DND-41 (cell line): ENCODE measurements at regions not wholly inside any gene's neighbourhood (a gene's known extent, or its start where the extent isn't known, plus 50 kb on each side); places are given as distances from the start of the nearest gene placed in this dataset.

Experiments
- ATAC-seq: fragments of 200-7000 bp; cut with Tn5 transposase; 3 replicates; pipeline ENCODE4 v1.9.1; 2021; ENCODE audit warnings: low read depth; ENCODE audit not compliant: insufficient read depth
- DNase-seq: peaks from one replicate; pipeline ENCODE4 v3.0.0-alpha.2; 2020
- H2AFZ ChIP-seq: 2 replicates; pipeline ENCODE4 v1.6.0; 2012; ENCODE audit warnings: low read depth, low read length
- H3K27ac ChIP-seq: 2 replicates; pipeline ENCODE4 v1.5.1; 2012; ENCODE audit warnings: low read length, inconsistent platforms
- H3K27me3 ChIP-seq: fragments of 200-600 bp; sonication (generic); 2 replicates; pipeline ENCODE4 v1.6.0; 2012; ENCODE audit warnings: low read length, mild to moderate bottlenecking, inconsistent platforms; ENCODE audit not compliant: insufficient read depth, poor library complexity
- H3K36me3 ChIP-seq: 2 replicates; pipeline ENCODE4 v1.5.1; 2012; ENCODE audit warnings: low read length, inconsistent platforms; ENCODE audit not compliant: insufficient read depth
- H3K4me1 ChIP-seq: 2 replicates; pipeline ENCODE4 v1.5.1; 2012; ENCODE audit warnings: mild to moderate bottlenecking, low read length; ENCODE audit not compliant: insufficient read depth
- H3K4me2 ChIP-seq: 2 replicates; pipeline ENCODE4 v1.6.0; 2012; ENCODE audit warnings: mild to moderate bottlenecking, moderate library complexity, low read length, inconsistent platforms; ENCODE audit not compliant: insufficient read depth
- H3K4me3 ChIP-seq, 2 experiments: fragments of 200-600 bp in 1 of 2; shearing (Covaris generic) in 1 of 2; 2 replicates each; pipeline ENCODE4 v1.5.1; 2012 to 2016; ENCODE audit warnings: inconsistent platforms in 2 of 2, low read length in 2 of 2, mild to moderate bottlenecking in 2 of 2, low read depth in 1 of 2, moderate library complexity in 1 of 2
- H3K79me2 ChIP-seq: 2 replicates; pipeline ENCODE4 v1.6.0; 2012; ENCODE audit warnings: low read length, inconsistent platforms; ENCODE audit not compliant: insufficient read depth
- H3K9ac ChIP-seq: 2 replicates; pipeline ENCODE4 v1.6.0; 2012; ENCODE audit warnings: low read depth, mild to moderate bottlenecking, inconsistent platforms, low read length, moderate library complexity
- H3K9me3 ChIP-seq: 2 replicates; pipeline ENCODE4 v1.5.1; 2012; ENCODE audit warnings: low read length, moderate library complexity, mild to moderate bottlenecking, inconsistent platforms; ENCODE audit not compliant: insufficient read depth, severe bottlenecking
- H4K20me1 ChIP-seq: 2 replicates; pipeline ENCODE4 v1.6.0; 2012; ENCODE audit warnings: low read length; ENCODE audit not compliant: insufficient read depth
- CTCF ChIP-seq: IDR thresholded peaks from 2 replicates; pipeline ENCODE4 v1.5.1; 2012; ENCODE audit warnings: borderline replicate concordance, low read length, moderate library complexity, mild to moderate bottlenecking; ENCODE audit not compliant: poor library complexity, severe bottlenecking; ENCODE audit errors: extremely low read depth
- EZH2 ChIP-seq: IDR thresholded peaks from 3 replicates; pipeline ENCODE4 v1.6.1; 2012; ENCODE audit warnings: borderline replicate concordance, low read depth, mild to moderate bottlenecking, moderate library complexity, low read length, inconsistent platforms; ENCODE audit not compliant: severe bottlenecking

- Histone ChIP-seq H2AFZ (no peak overlapping the region), H3K27ac (no peak overlapping the region), H4K20me1 (no peaks in the 10 kb centered on the region), H3K9ac (no peak overlapping the region), H3K4me1 (0 out of 2 replicates have a peak, but pooled peaks cover 3% of the 10 kb centered on the region), H3K36me3 (no peaks in the 10 kb centered on the region), H3K9me3 (no peaks in the 10 kb centered on the region), H3K4me3 (no peak overlapping the region), H3K79me2 (no peaks in the 10 kb centered on the region), H3K27me3 (no peaks in the 10 kb centered on the region), H3K4me2 (no peak overlapping the region)
- TF ChIP-seq EZH2 = no peak
- peak; percentile 76 for TF ChIP-seq CTCF
- ATAC-seq = peak; percentile 81
- DNase-seq = peak; percentile 43
Measured at GRCh38 chr17:51371732-51372151, 111.4 kb downstream of the UTP18 start.

- H3K4me2 ChIP-seq = no peak overlapping the region
- DNase-seq (peak; percentile 21), ATAC-seq (peak; percentile 58; the same call in 2 of the 3 replicates)
- H3K4me1 ChIP-seq = 0 out of 2 replicates have a peak, but pooled peaks cover 3% of the 10 kb centered on the region
- no peak overlapping the region for H3K9ac ChIP-seq
- TF ChIP-seq EZH2 = no peak
- no peak for TF ChIP-seq CTCF
- H2AFZ ChIP-seq = no peak overlapping the region; the same call in 1 of the 2 replicates
- H3K27me3 ChIP-seq = no peaks in the 10 kb centered on the region
- no peaks in the 10 kb centered on the region for H3K36me3 ChIP-seq
- no peaks in the 10 kb centered on the region for H3K79me2 ChIP-seq
- H3K27ac ChIP-seq = no peak overlapping the region
- H3K4me3 ChIP-seq = no peak overlapping the region
- H3K9me3 ChIP-seq = no peaks in the 10 kb centered on the region
- no peaks in the 10 kb centered on the region for H4K20me1 ChIP-seq
Measured at GRCh38 chr17:51372345-51373004, 112.1 kb downstream of the UTP18 start.

DNA sequence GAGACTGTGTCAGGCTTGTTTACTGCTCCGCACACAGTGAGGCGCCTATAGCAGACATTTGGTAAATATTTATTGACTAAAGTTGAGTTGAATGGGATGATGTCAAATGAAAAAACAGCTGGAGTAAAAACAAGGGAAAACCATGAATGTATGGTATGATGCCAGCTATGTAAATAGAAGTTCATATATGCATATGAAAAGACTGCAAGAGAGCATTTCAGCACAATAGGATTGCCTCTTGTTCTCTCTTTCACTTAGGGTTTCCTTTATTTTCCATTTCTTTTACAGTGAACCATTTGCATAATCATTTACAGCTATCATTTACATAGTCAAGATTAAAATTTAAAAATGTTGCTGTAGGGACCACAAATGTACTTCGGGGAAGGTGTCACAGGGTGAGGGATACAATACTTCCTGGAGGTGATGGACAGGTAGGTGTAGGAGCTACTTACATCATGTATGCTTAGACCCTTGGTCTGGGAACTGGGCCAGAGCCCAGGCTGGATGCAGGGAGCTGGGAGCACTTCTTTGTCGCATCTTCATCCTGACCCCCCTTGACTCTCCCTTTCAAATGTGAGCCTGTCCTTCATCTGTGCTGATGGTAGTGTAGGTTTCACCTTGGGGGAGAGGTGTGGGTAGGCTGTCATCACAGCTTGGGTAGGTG is 113.3 kb downstream of the UTP18 start:
- Histone ChIP-seq H3K36me3 (no peaks in the 10 kb centered on the region), H3K27ac (no peak overlapping the region), H4K20me1 (no peaks in the 10 kb centered on the region), H3K4me3 (no peak overlapping the region), H3K9me3 (no peaks in the 10 kb centered on the region), H3K4me2 (no peak overlapping the region), H3K79me2 (no peaks in the 10 kb centered on the region), H3K9ac (no peak overlapping the region), H3K4me1 (0 out of 2 replicates have a peak, but pooled peaks cover 3% of the 10 kb centered on the region), H3K27me3 (no peaks in the 10 kb centered on the region), H2AFZ (no peak overlapping the region)
- TF ChIP-seq EZH2 (no peak), CTCF (no peak)
- DNase-seq (no peak), ATAC-seq (no peak)
